Heart left ventricle (tissue), 16 donors: ENCODE measurements at regions not wholly inside any gene's neighbourhood (a gene's known extent, or its start where the extent isn't known, plus 50 kb on each side); places are given as distances from the start of the nearest gene placed in this dataset.

ENCODE experiments used
- ATAC-seq, 4 donors: fragments of 200-7000 bp; cut with Tn5 transposase; one replicate each; pipeline ENCODE4 v1.9.1; 2020 to 2022; ENCODE audit warnings: moderate library complexity in 4 of 4, mild to moderate bottlenecking in 3 of 4, moderate number of reproducible peaks in 1 of 4
- DNase-seq, 5 donors: peaks; one replicate each; pipeline ENCODE4 v3.0.0-alpha.2; 2020
- H3K27ac ChIP-seq, 12 donors: fragments of 200-600 bp; sonication (generic) in 4 of 12; one replicate each; pipeline versions ENCODE4 v1.5.0 to v1.8.0; 2016 to 2022; ENCODE audit warnings: mild to moderate bottlenecking in 2 of 12
- H3K27me3 ChIP-seq, 9 donors: fragments of 200-600 bp; sonication (generic) in 2 of 9; one replicate each; pipeline versions ENCODE4 v1.5.1 to v1.8.0; 2016 to 2022; ENCODE audit warnings: mild to moderate bottlenecking in 3 of 9
- H3K36me3 ChIP-seq, 9 donors: fragments of 200-600 bp; sonication (generic) in 2 of 9; one replicate each; pipeline versions ENCODE4 v1.5.0 to v1.8.0; 2018 to 2022; ENCODE audit warnings: mild to moderate bottlenecking in 2 of 9
- H3K4me1 ChIP-seq, 12 donors: fragments of 200-600 bp; sonication (generic) in 4 of 12; one replicate each; pipeline versions ENCODE4 v1.5.0 to v1.8.0; 2016 to 2022; ENCODE audit warnings: mild to moderate bottlenecking in 3 of 12
- H3K4me3 ChIP-seq, 12 donors: fragments of 200-600 bp; sonication (generic) in 4 of 12; one replicate each; pipeline versions ENCODE4 v1.5.0 to v1.8.0; 2017 to 2022; ENCODE audit warnings: mild to moderate bottlenecking in 9 of 12, moderate library complexity in 4 of 12
- H3K9me3 ChIP-seq, 12 donors: fragments of 200-600 bp; sonication (generic) in 4 of 12; one replicate each; pipeline versions ENCODE4 v1.5.0 to v1.8.0; 2016 to 2022; ENCODE audit warnings: mild to moderate bottlenecking in 1 of 12
- CTCF ChIP-seq, 12 donors: fragments of 200-600 bp; sonication (generic) in 4 of 12; IDR thresholded peaks; one replicate each; pipeline versions ENCODE4 v1.5.0 to v1.8.0; 2018 to 2022; ENCODE audit warnings: antibody characterized with exemption in 12 of 12, mild to moderate bottlenecking in 5 of 12
- POLR2A ChIP-seq, 2 donors: fragments of 450-650 bp; IDR thresholded peaks; one replicate each; pipeline ENCODE4 v1.6.1; 2017; ENCODE audit warnings: antibody characterized with exemption in 2 of 2, mild to moderate bottlenecking in 2 of 2, moderate library complexity in 2 of 2
- WGBS, 4 donors: extraction: QIAGEN DNeasy Blood & Tissue Kit in 2 of 4; methylation state at CpG; one replicate each; pipeline versions ENCODE4 v1.1.5 to v1.1.7; 2013 to 2018; 5-methylcytosine and 5-hydroxymethylcytosine counted together
- intact Hi-C, 10 donors: fragments of 100-400 bp; cut with DNase I; formaldehyde crosslinking; loops; one replicate each; pipeline versions ENCODE4 v1.11.1 to v1.14.2; 2022
- donor health status: ischemic (EF 13 %, LVEDD 7.1; RV severe dilation, severe dysfunction).
- donor health status: healthy with polysubstance abuse.
- donor health status: DM: no; HTN: yes; CAD: no.
- donor health status: DM: no; HTN: no; CAD: no.
- donor health status: ischemic (EF 25% LVEDD 6.9; RV normal size, moderate dysfunction).
- donor health status: ischemic (EF 25% LVEDD 5.7; RV mildly dilated, moderate dysfunction).
- donor health status: healthy.
- donor health status: DM: yes; HTN: yes; CAD: no.
- donor health status: ischemic (EF 35%, LVEDD 5.7; RV mildly dilated, moderate dysfunction).
- donor health status: nonischemic (EF 11% LVEDD 7.7; RV severe dilation, severe dysfunction).
- donor health status: DM: yes; HTN: yes; CAD: no.
- donor health status: PGD.
- donor health status: ischemic (EF 29% LVEDD 5.4; RV normal size, mild dysfunction).
- donor health status: nonischemic (EF 23%, LVEDD 6.1; RV moderate dilation, normal function).

GRCh38 chr6:85251300-85251699, 198.6 kb upstream of the NT5E start:
- no peak for DNase-seq
- no peak for ATAC-seq
- WGBS, 4 donors: 43 to 54% (median 45%) methylated on average over 1 of the region's 1 CpG
- H3K9me3 ChIP-seq: peaks cover 0 to 28% (median 0%) of the 10 kb centered on the region in 12 donors
- no peaks in the 10 kb centered on the region for H3K27me3 ChIP-seq
- intact Hi-C loops: no loop called here
- TF ChIP-seq CTCF (IDR thresholded peaks at IDR 0.05): no peak
- TF ChIP-seq POLR2A (IDR thresholded peaks at IDR 0.05): no peak
- no peaks in the 10 kb centered on the region for H3K36me3 ChIP-seq
- H3K4me3 ChIP-seq: no peak overlapping the region
- H3K4me1 ChIP-seq: peaks cover 0 to 8% (median 0%) of the 10 kb centered on the region in 12 donors
- peak overlapping the region in 1 of 12 donors; percentile 13 for H3K27ac ChIP-seq

GRCh38 chr6:85250586-85251220, 199.2 kb upstream of the NT5E start:
- Histone ChIP-seq H3K27ac (no peak overlapping the region), H3K4me3 (no peak overlapping the region), H3K27me3 (no peaks in the 10 kb centered on the region), H3K4me1 (peaks cover 0 to 8% (median 0%) of the 10 kb centered on the region in 12 donors), H3K9me3 (peaks cover 0 to 28% (median 0%) of the 10 kb centered on the region in 12 donors), H3K36me3 (no peaks in the 10 kb centered on the region)
- intact Hi-C loops: no loop called here
- 62 to 68% (median 65%) methylated on average over 5 of the region's 5 CpGs for WGBS, 4 donors
- TF ChIP-seq POLR2A (IDR thresholded peaks at IDR 0.05) (no peak), CTCF (IDR thresholded peaks at IDR 0.05) (no peak)
- DNase-seq (no peak), ATAC-seq (peak in 3 of 4 donors; percentile 20 to 75 (median 70))

GRCh38 chr6:85245004-85245403, 204.9 kb upstream of the NT5E start:
- WGBS, 4 donors: 73 to 79% (median 79%) methylated on average over 3 of the region's 3 CpGs
- no peak overlapping the region for H3K27ac ChIP-seq
- intact Hi-C loops: no loop called here
- peaks cover 0 to 12% (median 0%) of the 10 kb centered on the region in 12 donors for H3K9me3 ChIP-seq
- DNase-seq (no peak), ATAC-seq (no peak)
- H3K36me3 ChIP-seq: no peaks in the 10 kb centered on the region
- no peaks in the 10 kb centered on the region for H3K4me1 ChIP-seq
- TF ChIP-seq POLR2A (IDR thresholded peaks at IDR 0.05) (no peak), CTCF (IDR thresholded peaks at IDR 0.05) (no peak)
- H3K4me3 ChIP-seq: no peak overlapping the region
- no peaks in the 10 kb centered on the region for H3K27me3 ChIP-seq

GRCh38 chr6:85241498-85242052, 208.3 kb upstream of the NT5E start:
- TF ChIP-seq POLR2A (IDR thresholded peaks at IDR 0.05): no peak
- TF ChIP-seq CTCF (IDR thresholded peaks at IDR 0.05): no peak
- DNase-seq: no peak
- Histone ChIP-seq H3K36me3 (no peaks in the 10 kb centered on the region), H3K27me3 (no peaks in the 10 kb centered on the region), H3K9me3 (no peaks in the 10 kb centered on the region), H3K27ac (no peak overlapping the region), H3K4me1 (no peaks in the 10 kb centered on the region), H3K4me3 (no peak overlapping the region)
- no peak for ATAC-seq
- WGBS, 4 donors: 63 to 87% (median 79%) methylated on average over 1 of the region's 1 CpG
- intact Hi-C loops: no loop called here
